Psoas muscle (tissue), 7 donors: ENCODE measurements at regions not wholly inside any gene's neighbourhood (a gene's known extent, or its start where the extent isn't known, plus 50 kb on each side); places are given as distances from the start of the nearest gene placed in this dataset.

Experiments
- ATAC-seq, 4 donors: fragments of 200-7000 bp; cut with Tn5 transposase; one replicate each; pipeline ENCODE4 v1.9.1; 2020; ENCODE audit warnings: moderate library complexity in 3 of 4, mild to moderate bottlenecking in 2 of 4
- DNase-seq, 2 donors: peaks; one replicate each; pipeline ENCODE4 v3.0.0-alpha.2; 2020
- H3K27ac ChIP-seq: fragments of 200-600 bp; one replicate; pipeline ENCODE4 v1.8.0; 2022
- H3K27me3 ChIP-seq, 3 donors: fragments of 200-600 bp in 1 of 3; one replicate each; pipeline versions ENCODE4 v1.6.1 to v1.8.0; 2013 to 2022; ENCODE audit warnings: low read length in 2 of 3, mild to moderate bottlenecking in 2 of 3, moderate library complexity in 1 of 3; ENCODE audit not compliant: insufficient read depth in 3 of 3
- H3K36me3 ChIP-seq, 2 donors: fragments of 200-600 bp in 1 of 2; one replicate each; pipeline versions ENCODE4 v1.6.1 to v1.8.0; 2013 to 2022; ENCODE audit warnings: low read depth in 1 of 2, mild to moderate bottlenecking in 1 of 2, moderate library complexity in 1 of 2; ENCODE audit not compliant: insufficient read depth in 1 of 2
- H3K4me1 ChIP-seq: fragments of 200-600 bp; one replicate; pipeline ENCODE4 v1.8.0; 2022
- H3K4me3 ChIP-seq: fragments of 200-600 bp; one replicate; pipeline ENCODE4 v1.8.0; 2022; ENCODE audit warnings: mild to moderate bottlenecking
- H3K9me3 ChIP-seq: fragments of 200-600 bp; one replicate; pipeline ENCODE4 v1.8.0; 2022
- CTCF ChIP-seq: fragments of 200-600 bp; IDR thresholded peaks from one replicate; pipeline ENCODE4 v1.8.0; 2022; ENCODE audit warnings: antibody characterized with exemption
- WGBS, 3 donors: extraction: QIAGEN DNeasy Blood & Tissue Kit; methylation state at CpG; one replicate each; pipeline versions ENCODE4 v1.1.6 to v1.1.7; 2013; 5-methylcytosine and 5-hydroxymethylcytosine counted together
- intact Hi-C, 2 donors: fragments of 100-400 bp; cut with DNase I; formaldehyde crosslinking; loops; one replicate each; pipeline versions ENCODE4 v1.11.0 to v1.14.2; 2022
- donor health status: healthy with polysubstance abuse.
- donor health status: DM: no; HTN: no; CAD: no; lungs with moderate emphysema.
- donor health status: Bipolar disorder and iron deficiency.
- donor health status: healthy.
- donor health status: DM: yes; HTN: yes; CAD: no.
- donor health status: DM: no; HTN: no; CAD: no.
- donor health status: DM: yes; HTN: yes; CAD: no.

GRCh38 chr18:57906852-57907251 is 103.7 kb upstream of the ATP8B1 start:
- intact Hi-C loops, result no loop called here
- DNase-seq (no peak), ATAC-seq (no peak)
- Histone ChIP-seq H3K4me1 (no peaks in the 10 kb centered on the region), H3K27ac (no peak overlapping the region), H3K36me3 (no peaks in the 10 kb centered on the region), H3K9me3 (no peaks in the 10 kb centered on the region), H3K4me3 (no peak overlapping the region), H3K27me3 (no peaks in the 10 kb centered on the region)
- TF ChIP-seq CTCF, result no peak
- WGBS, 3 donors, result 82 to 87% (median 82%) methylated on average over 5 of the region's 5 CpGs

GRCh38 chr18:57904535-57904934 is 101.4 kb upstream of the ATP8B1 start:
- H3K4me1 ChIP-seq, result no peaks in the 10 kb centered on the region
- intact Hi-C loops, result no loop called here
- H3K4me3 ChIP-seq, result no peak overlapping the region
- ATAC-seq, result no peak
- H3K9me3 ChIP-seq, result no peaks in the 10 kb centered on the region
- no peak for DNase-seq
- TF ChIP-seq CTCF, result no peak
- H3K27me3 ChIP-seq, result no peaks in the 10 kb centered on the region
- H3K36me3 ChIP-seq, result no peaks in the 10 kb centered on the region
- H3K27ac ChIP-seq, result no peak overlapping the region

- no peak overlapping the region for H3K27ac ChIP-seq
- no peaks in the 10 kb centered on the region for H3K9me3 ChIP-seq
- intact Hi-C loops, result no loop called here
- H3K4me3 ChIP-seq, result no peak overlapping the region
- H3K27me3 ChIP-seq, result no peaks in the 10 kb centered on the region
- H3K4me1 ChIP-seq, result no peaks in the 10 kb centered on the region
- DNase-seq, result no peak
- 91 to 100% (median 94%) methylated on average over 1 of the region's 1 CpG for WGBS, 3 donors
- no peak for ATAC-seq
- TF ChIP-seq CTCF, result no peak
- H3K36me3 ChIP-seq, result no peaks in the 10 kb centered on the region
Observed at GRCh38 chr18:57902721-57903120, 99.6 kb upstream of the ATP8B1 start.

GRCh38 chr18:57901825-57902589 is 98.9 kb upstream of the ATP8B1 start:
- Histone ChIP-seq H3K27me3 (no peaks in the 10 kb centered on the region), H3K27ac (no peak overlapping the region), H3K4me3 (no peak overlapping the region), H3K9me3 (no peaks in the 10 kb centered on the region), H3K4me1 (no peaks in the 10 kb centered on the region), H3K36me3 (no peaks in the 10 kb centered on the region)
- WGBS, 3 donors, result 78 to 84% (median 83%) methylated on average over 11 of the region's 11 CpGs
- TF ChIP-seq CTCF, result no peak
- intact Hi-C loops, result no loop called here
- DNase-seq (no peak), ATAC-seq (no peak)

- no peak for TF ChIP-seq CTCF
- intact Hi-C loops, result no loop called here
- no peaks in the 10 kb centered on the region for H3K36me3 ChIP-seq
- WGBS, 3 donors, result 90 to 92% (median 91%) methylated on average over 3 of the region's 3 CpGs
- ATAC-seq (no peak), DNase-seq (no peak)
- H3K27me3 ChIP-seq, result no peaks in the 10 kb centered on the region
- no peak overlapping the region for H3K27ac ChIP-seq
- H3K4me3 ChIP-seq, result no peak overlapping the region
- no peaks in the 10 kb centered on the region for H3K4me1 ChIP-seq
- H3K9me3 ChIP-seq, result no peaks in the 10 kb centered on the region
Observed at GRCh38 chr18:57900906-57901435, 97.9 kb upstream of the ATP8B1 start.
